Mesothelial cell of epicardium (in vitro differentiated cells): ENCODE measurements at regions not wholly inside any gene's neighbourhood (a gene's known extent, or its start where the extent isn't known, plus 50 kb on each side); places are given as distances from the start of the nearest gene placed in this dataset.

Experiments used
- DNase-seq, 2 experiments: peaks; one replicate each; pipeline ENCODE4 v3.0.0; 2021; ENCODE audit warnings: low spot score in 2 of 2; ENCODE audit not compliant: unreplicated experiment in 2 of 2
- H3K27ac Mint-ChIP-seq: 2 replicates; pipeline ENCODE4 v1.8.0; 2021; ENCODE audit warnings: mixed read lengths
- H3K27me3 Mint-ChIP-seq: 2 replicates; pipeline ENCODE4 v1.8.0; 2021; ENCODE audit warnings: low read depth, mixed read lengths
- H3K36me3 Mint-ChIP-seq: 2 replicates; pipeline ENCODE4 v1.8.0; 2021; ENCODE audit warnings: mixed read lengths
- H3K4me1 Mint-ChIP-seq: 2 replicates; pipeline ENCODE4 v1.8.0; 2021; ENCODE audit warnings: mixed read lengths
- H3K4me3 Mint-ChIP-seq: 2 replicates; pipeline ENCODE4 v1.8.0; 2021; ENCODE audit warnings: mild to moderate bottlenecking, moderate library complexity, mixed read lengths
- H3K9me3 Mint-ChIP-seq: 2 replicates; pipeline ENCODE4 v1.8.0; 2021; ENCODE audit warnings: mixed read lengths
- CTCF ChIP-seq: fragments of 200-600 bp; sonication (generic); IDR thresholded peaks from one replicate; pipeline ENCODE4 v1.5.0; 2021; ENCODE audit warnings: antibody characterized with exemption; ENCODE audit not compliant: unreplicated experiment

DNA sequence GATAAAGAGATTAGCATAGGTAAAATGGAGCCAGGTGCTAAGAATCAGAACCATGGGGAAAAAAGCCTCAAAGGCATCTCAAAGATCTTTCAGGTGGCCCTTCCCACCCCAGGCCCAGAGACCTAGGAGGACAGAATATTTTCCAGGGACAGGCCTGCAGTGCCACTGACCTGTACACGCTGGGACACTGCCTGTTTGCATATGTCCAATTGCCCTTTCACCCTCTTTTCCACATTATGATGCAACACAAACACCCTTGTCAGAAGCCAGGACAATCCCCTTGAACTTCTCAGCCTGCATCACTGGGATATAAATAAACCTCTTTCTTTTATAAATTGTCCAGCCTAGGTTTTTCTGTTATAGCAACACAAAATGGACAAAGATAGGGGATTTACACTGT is 419.1 kb downstream of the TRIB2 start:
- Mint-ChIP-seq H3K4me3 (no peak overlapping the region), H3K27ac (no peak overlapping the region), H3K9me3 (peaks cover 4% of the 10 kb centered on the region), H3K4me1 (no peaks in the 10 kb centered on the region), H3K36me3 (no peaks in the 10 kb centered on the region), H3K27me3 (no peaks in the 10 kb centered on the region)
- DNase-seq = no peak
- TF ChIP-seq CTCF = no peak

- H3K27ac Mint-ChIP-seq = no peak overlapping the region
- H3K4me3 Mint-ChIP-seq = no peak overlapping the region
- H3K4me1 Mint-ChIP-seq = no peaks in the 10 kb centered on the region
- no peak for TF ChIP-seq CTCF
- DNase-seq = no peak
- H3K36me3 Mint-ChIP-seq = no peaks in the 10 kb centered on the region
- H3K9me3 Mint-ChIP-seq = peaks cover 4% of the 10 kb centered on the region
- peaks cover 3% of the 10 kb centered on the region for H3K27me3 Mint-ChIP-seq
Measured at GRCh38 chr2:13137679-13138078, 420.9 kb downstream of the TRIB2 start.

DNA sequence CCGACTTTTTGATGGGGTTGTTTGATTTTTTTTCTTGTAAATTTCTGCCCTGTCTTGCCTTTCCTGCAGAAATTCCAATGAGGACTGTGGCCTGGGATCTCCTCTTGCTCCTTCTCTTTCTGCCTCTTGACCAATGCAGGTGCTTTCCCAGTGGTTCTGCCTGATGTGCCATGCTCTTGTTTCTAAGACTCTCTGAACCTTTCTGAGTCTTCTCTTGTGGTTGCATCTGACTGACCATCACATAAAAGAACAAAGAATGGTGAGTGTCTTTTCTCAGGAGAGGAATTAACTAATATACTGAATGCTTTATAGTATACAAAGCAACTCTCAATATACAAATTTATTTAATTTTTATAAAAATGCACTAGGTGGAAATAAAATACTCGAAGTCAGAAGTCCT is 424.6 kb downstream of the TRIB2 start:
- peaks cover 4% of the 10 kb centered on the region for H3K9me3 Mint-ChIP-seq
- H3K4me3 Mint-ChIP-seq = no peak overlapping the region
- H3K4me1 Mint-ChIP-seq = no peaks in the 10 kb centered on the region
- no peaks in the 10 kb centered on the region for H3K36me3 Mint-ChIP-seq
- peaks cover 3% of the 10 kb centered on the region for H3K27me3 Mint-ChIP-seq
- no peak overlapping the region for H3K27ac Mint-ChIP-seq
- no peak for DNase-seq
- TF ChIP-seq CTCF = no peak

DNA sequence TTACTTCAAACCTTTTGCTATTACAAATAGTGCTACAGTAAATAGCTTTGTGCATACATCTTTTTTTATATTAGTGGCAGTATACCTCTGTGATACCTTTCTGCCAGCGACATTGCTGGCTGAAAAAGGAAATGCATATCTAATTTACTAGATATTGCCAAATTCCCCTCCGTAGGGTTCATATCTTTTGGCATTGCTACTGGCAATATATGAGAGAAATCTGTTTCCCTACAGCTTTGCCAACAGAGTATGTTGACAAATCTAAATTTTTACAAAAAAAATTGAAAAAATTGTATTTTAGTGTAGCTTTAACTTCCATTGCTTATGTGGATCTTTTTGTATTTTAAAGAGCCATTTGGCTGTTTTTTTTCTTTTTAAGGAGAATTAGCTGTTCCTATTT is 426.7 kb downstream of the TRIB2 start:
- Mint-ChIP-seq H3K9me3 (peaks cover 4% of the 10 kb centered on the region), H3K27me3 (peaks cover 3% of the 10 kb centered on the region), H3K4me1 (no peaks in the 10 kb centered on the region), H3K4me3 (no peak overlapping the region), H3K27ac (no peak overlapping the region), H3K36me3 (no peaks in the 10 kb centered on the region)
- TF ChIP-seq CTCF = no peak
- no peak for DNase-seq

GRCh38 chr2:13156916-13157315 is 440.2 kb downstream of the TRIB2 start:
- no peaks in the 10 kb centered on the region for H3K4me1 Mint-ChIP-seq
- H3K36me3 Mint-ChIP-seq = no peaks in the 10 kb centered on the region
- no peak overlapping the region for H3K27ac Mint-ChIP-seq
- TF ChIP-seq CTCF = no peak
- peaks cover 18% of the 10 kb centered on the region for H3K9me3 Mint-ChIP-seq
- H3K4me3 Mint-ChIP-seq = no peak overlapping the region
- no peak for DNase-seq
- peaks cover 4% of the 10 kb centered on the region for H3K27me3 Mint-ChIP-seq

DNA sequence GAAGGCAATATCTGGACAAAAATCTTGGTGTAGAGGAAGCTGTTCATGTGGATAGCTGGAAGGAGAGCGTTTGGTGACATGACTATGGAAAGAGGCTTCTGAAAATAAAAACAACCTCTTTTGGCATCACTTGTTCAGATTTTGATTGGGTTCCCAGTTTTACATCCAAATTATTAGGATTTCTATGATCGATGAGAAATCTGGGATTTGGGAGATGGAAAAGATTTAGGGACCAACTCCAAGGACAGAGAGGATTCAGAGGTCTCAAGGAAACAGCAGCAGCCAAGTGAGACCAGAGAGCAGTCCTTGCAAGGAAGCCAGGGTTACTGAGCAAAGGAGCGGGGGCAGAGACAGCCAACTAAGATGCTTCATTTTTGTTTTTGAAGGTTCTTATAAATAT is 441.7 kb downstream of the TRIB2 start:
- peaks cover 4% of the 10 kb centered on the region for H3K27me3 Mint-ChIP-seq
- H3K27ac Mint-ChIP-seq = no peak overlapping the region
- no peaks in the 10 kb centered on the region for H3K4me1 Mint-ChIP-seq
- peaks cover 21% of the 10 kb centered on the region for H3K9me3 Mint-ChIP-seq
- TF ChIP-seq CTCF = no peak
- DNase-seq = no peak
- H3K36me3 Mint-ChIP-seq = no peaks in the 10 kb centered on the region
- no peak overlapping the region for H3K4me3 Mint-ChIP-seq
